ENCODE measurements at regions not wholly inside any gene's neighbourhood (a gene's known extent, or its start where the extent isn't known, plus 50 kb on each side); places are given as distances from the start of the nearest gene placed in this dataset.

GRCh38 chr16:27703545-27703944, 153.6 kb downstream of the KATNIP start:
- 62 to 76% (median 68%) methylated on average over 5 of the region's 5 CpGs for WGBS, 3 donors
- H3K27ac ChIP-seq (ENCODE audit: low read depth, low read length), result no peak overlapping the region

- WGBS, 3 donors, result 85 to 88% (median 86%) methylated on average over 4 of the region's 4 CpGs
- H3K27ac ChIP-seq (ENCODE audit: low read depth, low read length), result no peak overlapping the region
Measured at GRCh38 chr16:27704252-27704651, 154.3 kb downstream of the KATNIP start.

- H3K27ac ChIP-seq (ENCODE audit: low read depth, low read length), result no peak overlapping the region
- 86 to 93% (median 91%) methylated on average over 10 of the region's 10 CpGs for WGBS, 3 donors
Measured at GRCh38 chr16:27706156-27706865, 156.4 kb downstream of the KATNIP start.

GRCh38 chr16:27706866-27707685, 157.1 kb downstream of the KATNIP start:
- H3K27ac ChIP-seq (ENCODE audit: low read depth, low read length), result no peak overlapping the region
- WGBS, 3 donors, result 93 to 95% (median 94%) methylated on average over 16 of the region's 16 CpGs

- 90 to 96% (median 90%) methylated on average over 10 of the region's 10 CpGs for WGBS, 3 donors
- no peak overlapping the region for H3K27ac ChIP-seq (ENCODE audit: low read depth, low read length)
Measured at GRCh38 chr16:27708651-27709050, 158.7 kb downstream of the KATNIP start.

GRCh38 chr16:27712251-27712711, 162.3 kb downstream of the KATNIP start:
- WGBS, 3 donors, result 89 to 97% (median 93%) methylated on average over 10 of the region's 10 CpGs
- no peak overlapping the region for H3K27ac ChIP-seq (ENCODE audit: low read depth, low read length)

- WGBS, 3 donors, result 96 to 100% (median 98%) methylated on average over 2 of the region's 2 CpGs
- no peak overlapping the region for H3K27ac ChIP-seq (ENCODE audit: low read depth, low read length)
Measured at GRCh38 chr16:27717726-27718125, 167.8 kb downstream of the KATNIP start.

- WGBS, 3 donors, result 76 to 88% (median 86%) methylated on average over 15 of the region's 15 CpGs
- H3K27ac ChIP-seq (ENCODE audit: low read depth, low read length), result peak overlapping the region; percentile 7
Measured at GRCh38 chr16:27718201-27719105, 168.5 kb downstream of the KATNIP start.

- WGBS, 3 donors, result 95 to 100% (median 95%) methylated on average over 3 of the region's 3 CpGs
- H3K27ac ChIP-seq (ENCODE audit: low read depth, low read length), result no peak overlapping the region
Measured at GRCh38 chr16:27719106-27719445, 169.1 kb downstream of the KATNIP start.

- H3K27ac ChIP-seq (ENCODE audit: low read depth, low read length), result no peak overlapping the region
- WGBS, 3 donors, result 64 to 79% (median 67%) methylated on average over 20 of the region's 20 CpGs
Measured at GRCh38 chr16:27720731-27721530, 171.0 kb downstream of the KATNIP start.

GRCh38 chr16:27721531-27722181, 171.7 kb downstream of the KATNIP start:
- no peak overlapping the region for H3K27ac ChIP-seq (ENCODE audit: low read depth, low read length)
- WGBS, 3 donors, result 50 to 87% (median 58%) methylated on average over 10 of the region's 10 CpGs

GRCh38 chr16:27722207-27722606, 172.3 kb downstream of the KATNIP start:
- no peak overlapping the region for H3K27ac ChIP-seq (ENCODE audit: low read depth, low read length)
- WGBS, 3 donors, result 63 to 73% (median 71%) methylated on average over 1 of the region's 1 CpG

GRCh38 chr16:27722892-27723450, 173.0 kb downstream of the KATNIP start:
- WGBS, 3 donors, result 93 to 95% (median 94%) methylated on average over 7 of the region's 7 CpGs
- no peak overlapping the region for H3K27ac ChIP-seq (ENCODE audit: low read depth, low read length)

GRCh38 chr16:27723711-27724481, 174.0 kb downstream of the KATNIP start:
- WGBS, 3 donors, result 74 to 78% (median 75%) methylated on average over 15 of the region's 15 CpGs
- no peak overlapping the region for H3K27ac ChIP-seq (ENCODE audit: low read depth, low read length)

- 54 to 66% (median 62%) methylated on average over 8 of the region's 8 CpGs for WGBS, 3 donors
- no peak overlapping the region for H3K27ac ChIP-seq (ENCODE audit: low read depth, low read length)
Measured at GRCh38 chr16:27724482-27725235, 174.7 kb downstream of the KATNIP start.

All from adipose tissue (tissue), 3 donors.